ENCODE measurements at regions not wholly inside any gene's neighbourhood (a gene's known extent, or its start where the extent isn't known, plus 50 kb on each side); places are given as distances from the start of the nearest gene placed in this dataset.

- no peak for DNase-seq
Observed at GRCh38 chr6:156560476-156560875, 216.7 kb upstream of the ARID1B start.

- no peak for DNase-seq
Observed at GRCh38 chr6:156559162-156559690, 218.0 kb upstream of the ARID1B start.

- DNase-seq, result no peak
Observed at GRCh38 chr6:156557911-156558259, 219.3 kb upstream of the ARID1B start.

- no peak for DNase-seq
Observed at GRCh38 chr6:156557251-156557910, 219.8 kb upstream of the ARID1B start.

GRCh38 chr6:156556811-156557210 lies 220.4 kb upstream of the ARID1B start:
- no peak for DNase-seq

DNA sequence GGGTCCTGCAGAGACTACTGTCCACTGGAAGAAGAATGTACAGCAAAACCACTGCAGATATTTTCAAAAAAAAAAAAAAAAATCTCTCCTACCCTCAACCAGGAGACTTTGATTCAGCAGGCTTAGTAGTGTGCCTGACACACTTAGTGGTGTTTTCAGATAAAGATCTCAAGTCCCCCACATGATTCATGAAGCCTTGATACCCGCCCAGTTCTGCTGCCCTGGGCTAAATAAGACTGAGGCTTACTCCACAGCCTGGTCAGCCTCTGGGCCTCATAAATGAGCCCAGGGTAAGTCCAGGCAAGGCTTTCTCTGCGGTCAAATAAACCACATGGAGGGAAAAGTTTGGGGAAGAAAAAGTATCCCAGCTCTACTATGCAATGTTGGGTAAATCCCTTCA lies 222.1 kb upstream of the ARID1B start:
- no peak for DNase-seq

- DNase-seq, result no peak
Observed at GRCh38 chr6:156554160-156554559, 223.0 kb upstream of the ARID1B start.

- no peak for DNase-seq
Observed at GRCh38 chr6:156552849-156553248, 224.3 kb upstream of the ARID1B start.

DNA sequence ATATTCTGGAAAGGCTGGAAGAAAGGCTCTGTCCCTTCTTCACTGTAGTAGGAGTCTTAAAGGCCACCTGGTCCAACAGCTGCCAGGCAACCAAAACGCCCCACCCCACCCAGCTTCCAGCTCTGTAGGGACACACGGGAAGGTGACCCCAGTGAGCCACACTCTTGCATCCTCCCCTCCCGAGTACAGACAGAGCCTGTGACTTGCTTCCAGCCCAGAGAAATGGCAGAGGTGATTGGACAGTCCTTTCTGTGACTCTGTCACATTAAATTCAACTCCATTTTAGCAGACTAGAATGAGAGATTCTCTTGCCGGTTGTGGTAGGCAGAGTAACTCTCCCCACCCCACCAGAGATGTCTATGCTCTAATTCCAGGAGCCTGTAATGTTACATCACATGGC lies 226.2 kb upstream of the ARID1B start:
- no peak for DNase-seq

DNA sequence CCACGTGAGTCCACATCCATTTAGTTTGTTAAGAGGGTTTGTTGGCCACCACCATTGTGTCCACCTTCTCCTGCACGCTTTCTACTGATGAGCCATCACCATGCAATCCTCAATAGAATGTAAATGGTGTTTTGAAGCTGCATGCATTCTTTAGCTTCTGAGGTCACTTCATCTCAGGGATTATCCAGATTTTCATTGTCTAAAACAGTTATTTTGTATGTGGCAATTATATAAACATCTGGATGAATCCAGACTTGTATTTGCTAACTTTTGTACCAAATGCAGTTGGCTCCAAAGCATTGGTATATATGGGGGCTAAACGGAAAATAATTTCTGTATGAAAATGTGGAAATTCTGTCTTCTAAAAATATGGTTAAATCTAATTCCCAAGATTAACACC lies 231.2 kb upstream of the ARID1B start:
- no peak for DNase-seq

GRCh38 chr6:156545021-156545420 lies 232.2 kb upstream of the ARID1B start:
- no peak for DNase-seq

DNA sequence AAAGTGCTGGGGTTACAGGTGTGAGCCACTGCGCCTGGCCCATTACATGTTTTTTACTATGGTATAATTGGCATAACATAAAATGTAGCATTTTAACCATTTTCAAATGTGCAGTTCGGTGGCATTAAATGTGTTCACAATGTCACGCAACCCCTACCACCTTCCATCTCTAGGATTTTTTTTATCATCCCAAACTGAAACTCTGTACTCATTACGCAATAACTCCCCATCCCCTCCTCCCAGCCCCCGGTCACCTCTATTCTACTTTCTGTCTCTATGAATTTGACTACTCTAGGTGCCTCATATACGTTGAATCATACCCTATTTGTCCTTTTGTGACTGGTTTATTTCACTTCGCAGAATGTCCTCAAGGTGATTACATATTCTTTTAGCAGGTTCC lies 233.1 kb upstream of the ARID1B start:
- DNase-seq, result no peak

DNA sequence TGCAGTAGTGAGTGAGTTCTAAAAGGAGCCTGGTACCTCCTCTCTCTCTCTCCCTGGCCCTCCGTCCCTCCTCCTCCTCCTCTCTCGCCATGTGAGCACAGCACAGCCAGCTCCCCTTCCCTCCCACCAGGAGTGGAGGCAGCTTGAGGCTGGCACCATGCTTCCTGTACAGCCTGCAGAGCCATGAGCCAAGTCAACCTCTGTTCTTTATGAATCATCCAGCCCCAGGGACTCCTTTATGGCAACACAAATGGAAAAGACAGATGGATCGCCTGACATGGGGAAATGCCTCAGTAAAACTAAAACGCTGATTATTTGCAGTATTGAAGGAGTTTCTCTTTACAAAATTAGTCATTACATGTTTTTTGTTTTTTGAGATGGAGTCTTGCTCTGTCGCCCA lies 233.7 kb upstream of the ARID1B start:
- no peak for DNase-seq

GRCh38 chr6:156538875-156539660 lies 238.1 kb upstream of the ARID1B start:
- no peak for DNase-seq

- DNase-seq, result no peak
Observed at GRCh38 chr6:156534594-156534993, 242.6 kb upstream of the ARID1B start.

- DNase-seq, result no peak
Observed at GRCh38 chr6:156533872-156534524, 243.2 kb upstream of the ARID1B start.

DNA sequence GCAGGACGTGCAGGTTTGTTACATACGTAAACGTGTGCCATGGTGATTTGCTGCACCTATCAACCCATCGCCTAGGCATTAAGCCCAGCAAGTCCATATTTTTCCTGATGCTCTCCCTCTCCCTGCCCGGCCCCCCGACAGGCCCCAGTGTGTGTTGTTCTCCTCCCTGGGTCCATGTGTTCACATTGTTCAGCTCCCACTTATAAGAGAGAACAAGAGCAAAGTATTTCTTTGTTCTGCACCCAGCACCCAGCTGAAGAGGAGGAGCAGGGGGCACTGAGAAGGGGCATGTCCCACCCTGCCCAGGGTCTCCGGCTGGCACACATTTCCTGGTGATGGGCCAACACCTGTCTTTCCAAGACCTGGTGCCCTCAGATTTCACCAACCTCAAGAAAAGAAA lies 251.1 kb upstream of the ARID1B start:
- DNase-seq, result no peak

GRCh38 chr6:156525541-156525940 lies 251.6 kb upstream of the ARID1B start:
- DNase-seq, result no peak

GRCh38 chr6:156519940-156520339 lies 257.2 kb upstream of the ARID1B start:
- DNase-seq, result no peak

GRCh38 chr6:156517088-156517487 lies 260.1 kb upstream of the ARID1B start:
- DNase-seq, result no peak

DNA sequence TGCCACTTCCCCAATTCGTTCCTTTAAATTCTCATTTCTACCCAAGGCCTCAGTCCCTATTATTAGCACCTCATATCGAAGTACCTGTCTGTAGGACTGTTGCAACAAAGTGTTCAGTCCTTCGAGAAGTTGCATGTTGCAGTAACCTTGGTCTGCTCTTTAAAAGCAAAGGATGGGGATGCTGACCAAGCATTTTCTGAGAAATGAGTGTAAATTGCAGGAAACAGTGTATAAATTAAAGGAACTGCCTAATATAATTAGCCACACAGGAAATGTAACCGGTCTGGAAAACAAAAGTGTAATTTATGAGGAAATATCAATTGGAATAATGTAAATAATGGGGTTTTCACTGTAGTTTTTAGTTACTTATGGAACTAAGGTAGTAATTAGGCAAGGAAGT lies 261.9 kb upstream of the ARID1B start:
- DNase-seq, result no peak

DNA sequence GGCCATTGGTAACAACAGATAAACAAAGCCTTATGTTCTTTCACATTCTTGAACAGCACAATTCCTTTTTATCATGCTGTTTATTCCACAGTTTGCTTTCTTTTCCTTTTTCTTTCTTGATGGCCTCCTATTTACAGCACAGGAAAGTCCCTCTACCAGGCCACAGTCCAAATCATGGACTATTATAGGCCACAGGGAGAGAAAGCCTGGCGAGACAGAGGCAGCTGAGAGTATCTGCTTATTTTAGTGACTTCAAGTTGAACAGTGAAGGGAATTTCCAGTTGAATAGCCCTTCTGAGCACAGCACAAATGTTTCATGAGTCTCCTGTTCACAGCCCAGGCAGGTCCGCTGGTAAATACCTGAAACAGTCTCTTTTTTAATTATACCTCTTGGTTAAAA lies 263.7 kb upstream of the ARID1B start:
- no peak for DNase-seq

- DNase-seq, result no peak
Observed at GRCh38 chr6:156511570-156511969, 265.6 kb upstream of the ARID1B start.

DNA sequence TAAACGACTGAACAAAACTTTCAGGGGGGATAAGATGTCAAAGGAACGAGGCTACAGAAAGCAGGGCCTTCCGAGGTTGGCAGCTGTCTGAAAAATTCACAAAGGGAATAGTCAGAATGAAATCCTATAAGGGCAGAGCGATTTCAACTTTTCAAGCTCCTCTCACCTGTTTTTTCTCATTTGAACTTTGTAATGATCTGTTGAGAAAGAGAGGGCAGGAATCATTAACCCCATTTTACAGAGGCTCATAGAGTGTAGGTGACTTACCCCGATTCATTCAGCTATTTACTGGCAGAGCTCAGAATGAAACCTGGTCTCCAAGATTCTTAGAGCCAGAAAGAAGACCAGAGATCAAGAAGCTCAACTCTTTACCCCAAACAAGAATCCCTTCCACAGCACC lies 266.1 kb upstream of the ARID1B start:
- DNase-seq, result no peak

Measured in SIG-M5 (cell line).